ENCODE measurements at regions not wholly inside any gene's neighbourhood (a gene's known extent, or its start where the extent isn't known, plus 50 kb on each side); places are given as distances from the start of the nearest gene placed in this dataset.

GRCh38 chr2:203612246-203612645 is 77.1 kb upstream of the RAPH1 start:
- H3K27ac ChIP-seq (ENCODE audit: low read length in 2 of 2) = no peak overlapping the region
- no peak overlapping the region for H3K9ac ChIP-seq (ENCODE audit: low read length)
- H3K27me3 ChIP-seq (replicated peaks in 1 of 4; ENCODE audit: control extremely low read depth in 1 of 4, control insufficient read depth in 3 of 4, insufficient read depth in 4 of 4, low read length in 3 of 4) = peaks cover 0 to 25% (median 9%) of the 10 kb centered on the region in 4 experiments
- no peaks in the 10 kb centered on the region for H3K9me3 Mint-ChIP-seq (ENCODE audit: insufficient read depth)
- H3K4me1 ChIP-seq (ENCODE audit: control insufficient read depth in 2 of 2, insufficient read depth in 2 of 2, low read length in 2 of 2) = no peaks in the 10 kb centered on the region
- DNase-seq (no peak), ATAC-seq (ENCODE audit: low read depth) (no peak)
- H3K4me1 Mint-ChIP-seq = no peaks in the 10 kb centered on the region
- H3K4me3 ChIP-seq (ENCODE audit: control extremely low read depth in 1 of 5, extremely low read depth in 1 of 5, insufficient read depth in 1 of 5, low read depth in 2 of 5, low read length in 4 of 5) = no peak overlapping the region
- no peaks in the 10 kb centered on the region for H4K20me1 ChIP-seq (ENCODE audit: control insufficient read depth, insufficient read depth, low read length, poor library complexity, severe bottlenecking)
- H3K36me3 ChIP-seq (replicated peaks in 1 of 2; ENCODE audit: control extremely low read depth in 1 of 2, control insufficient read depth in 1 of 2, extremely low read depth in 1 of 2, insufficient read depth in 2 of 2, low read length in 1 of 2) = no peaks in the 10 kb centered on the region
- no peak overlapping the region for H3K27ac Mint-ChIP-seq
- ChIA-PET POLR2A (no interaction called here), CTCF (no interaction called here)
- no peak overlapping the region for H3K4me2 ChIP-seq (replicated peaks; ENCODE audit: low read depth, low read length, poor library complexity, severe bottlenecking)
- intact Hi-C loops (cut with micrococcal nuclease) = no loop called here
- H3K4me3 Mint-ChIP-seq = no peak overlapping the region
- H2AFZ ChIP-seq (ENCODE audit: insufficient read depth, low read depth, low read length, poor library complexity, severe bottlenecking) = no peak overlapping the region
- peaks cover 0 to 3% (median 1%) of the 10 kb centered on the region in 3 donors for H3K9me3 ChIP-seq (ENCODE audit: control extremely low read depth in 1 of 3, control insufficient read depth in 2 of 3, insufficient read depth in 1 of 3, low read length in 2 of 3)
- H3K79me2 ChIP-seq (ENCODE audit: control insufficient read depth, insufficient read depth, low read length) = no peaks in the 10 kb centered on the region
- 100% methylated on average over 1 of the region's 4 CpGs for WGBS (ENCODE audit: insufficient coverage)
- no peak for TF ChIP-seq CTCF (IDR thresholded peaks at IDR 0.05)
- no peak for TF ChIP-seq EZH2 (IDR thresholded peaks at IDR 0.05; ENCODE audit: borderline replicate concordance, insufficient read depth, low read depth, low read length, poor library complexity, severe bottlenecking)
- H3K27me3 Mint-ChIP-seq = peaks cover 49% of the 10 kb centered on the region

- Mint-ChIP-seq H3K4me3 (no peak overlapping the region), H3K27me3 (peaks cover 41% of the 10 kb centered on the region), H3K27ac (no peak overlapping the region), H3K9me3 (ENCODE audit: insufficient read depth) (no peaks in the 10 kb centered on the region), H3K4me1 (no peaks in the 10 kb centered on the region)
- TF ChIP-seq CTCF (IDR thresholded peaks at IDR 0.05) (no peak), EZH2 (IDR thresholded peaks at IDR 0.05; ENCODE audit: borderline replicate concordance, insufficient read depth, low read depth, low read length, poor library complexity, severe bottlenecking) (no peak)
- Histone ChIP-seq H4K20me1 (ENCODE audit: control insufficient read depth, insufficient read depth, low read length, poor library complexity, severe bottlenecking) (no peaks in the 10 kb centered on the region), H2AFZ (ENCODE audit: insufficient read depth, low read depth, low read length, poor library complexity, severe bottlenecking) (no peak overlapping the region), H3K4me1 (ENCODE audit: control insufficient read depth in 2 of 2, insufficient read depth in 2 of 2, low read length in 2 of 2) (no peaks in the 10 kb centered on the region), H3K9me3 (ENCODE audit: control extremely low read depth in 1 of 3, control insufficient read depth in 2 of 3, insufficient read depth in 1 of 3, low read length in 2 of 3) (peaks cover 0 to 9% (median 0%) of the 10 kb centered on the region in 3 donors), H3K4me3 (ENCODE audit: control extremely low read depth in 1 of 5, extremely low read depth in 1 of 5, insufficient read depth in 1 of 5, low read depth in 2 of 5, low read length in 4 of 5) (no peak overlapping the region), H3K79me2 (ENCODE audit: control insufficient read depth, insufficient read depth, low read length) (no peaks in the 10 kb centered on the region), H3K9ac (ENCODE audit: low read length) (no peak overlapping the region), H3K27ac (ENCODE audit: low read length in 2 of 2) (no peak overlapping the region), H3K4me2 (replicated peaks; ENCODE audit: low read depth, low read length, poor library complexity, severe bottlenecking) (no peak overlapping the region), H3K27me3 (replicated peaks in 1 of 4; ENCODE audit: control extremely low read depth in 1 of 4, control insufficient read depth in 3 of 4, insufficient read depth in 4 of 4, low read length in 3 of 4) (peaks cover 0 to 2% (median 0%) of the 10 kb centered on the region in 4 experiments), H3K36me3 (replicated peaks in 1 of 2; ENCODE audit: control extremely low read depth in 1 of 2, control insufficient read depth in 1 of 2, extremely low read depth in 1 of 2, insufficient read depth in 2 of 2, low read length in 1 of 2) (no peaks in the 10 kb centered on the region)
- no CpG with 5 or more reads among the region's 6 CpGs for WGBS (ENCODE audit: insufficient coverage)
- ChIA-PET CTCF (no interaction called here), POLR2A (no interaction called here)
- ATAC-seq (ENCODE audit: low read depth) (no peak), DNase-seq (no peak)
- intact Hi-C loops (cut with micrococcal nuclease) = no loop called here
Observed at GRCh38 chr2:203619267-203619878, 84.3 kb upstream of the RAPH1 start.
